HG03520 (cell line): ENCODE measurements at regions not wholly inside any gene's neighbourhood (a gene's known extent, or its start where the extent isn't known, plus 50 kb on each side); places are given as distances from the start of the nearest gene placed in this dataset.
"Not testable (repeated sequence)": the region's sequence is repeated elsewhere in the genome, so short reads cannot be mapped to it uniquely, and the experiment has no call there.

Source experiments
- ATAC-seq: cut with Tn5 transposase; IDR thresholded peaks from one replicate; pipeline ENCODE4 v1.9.1; 2021; ENCODE audit warnings: mild to moderate bottlenecking, moderate library complexity; ENCODE audit not compliant: unreplicated experiment

DNA sequence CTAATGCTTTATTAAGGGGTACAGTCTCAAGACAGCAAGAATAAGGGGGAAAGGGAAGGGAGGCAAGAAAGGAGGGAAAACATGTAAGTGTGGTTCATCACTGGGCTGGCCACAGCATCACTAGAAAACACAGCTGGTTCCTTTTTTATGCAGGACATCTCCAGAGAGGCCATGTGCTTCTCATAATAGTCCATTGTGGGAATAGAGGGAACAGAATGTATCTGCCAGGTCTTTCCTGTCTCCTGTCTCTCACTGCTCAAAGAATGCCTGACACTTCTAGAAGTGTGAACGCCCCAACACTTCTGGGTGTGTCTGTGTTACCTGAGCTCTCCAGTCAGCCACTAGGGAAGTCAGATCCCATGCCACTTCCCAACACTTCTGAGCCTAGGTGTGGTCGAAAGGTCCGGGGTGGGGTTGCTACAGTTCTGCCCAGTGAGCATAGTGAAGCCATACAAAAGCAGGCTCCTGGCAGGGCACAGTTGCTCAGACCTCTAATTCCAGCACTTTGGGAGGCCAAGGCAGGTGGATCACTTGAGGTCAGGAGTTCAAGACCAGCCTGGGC lies 255.6 kb upstream of the SLC30A5 start:
- no peak for ATAC-seq

DNA sequence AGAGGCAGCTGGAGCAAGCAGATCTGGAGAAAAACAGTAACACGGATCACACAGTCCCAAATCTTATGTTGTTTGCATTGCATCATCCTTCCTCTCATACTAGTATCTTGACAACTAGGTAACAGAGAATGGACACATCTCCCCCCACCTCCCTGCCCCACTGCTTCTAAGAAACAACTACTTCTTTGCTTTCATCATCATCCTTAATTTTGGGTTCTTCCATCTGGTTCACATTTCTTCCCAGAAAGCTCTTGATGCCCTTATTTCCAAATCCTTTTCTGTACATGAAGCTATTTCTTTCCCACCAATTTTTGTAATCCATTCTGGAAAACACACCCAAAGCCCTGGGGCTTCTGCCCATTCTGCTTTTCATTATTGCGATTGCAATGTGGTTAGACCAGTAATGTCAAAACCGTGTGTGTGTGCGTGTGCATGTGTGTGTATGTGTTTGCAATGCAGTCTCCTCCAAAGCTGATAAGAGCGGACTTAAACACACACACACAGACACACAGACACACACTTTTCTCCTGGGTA lies 254.7 kb upstream of the SLC30A5 start:
- ATAC-seq, result no peak

DNA sequence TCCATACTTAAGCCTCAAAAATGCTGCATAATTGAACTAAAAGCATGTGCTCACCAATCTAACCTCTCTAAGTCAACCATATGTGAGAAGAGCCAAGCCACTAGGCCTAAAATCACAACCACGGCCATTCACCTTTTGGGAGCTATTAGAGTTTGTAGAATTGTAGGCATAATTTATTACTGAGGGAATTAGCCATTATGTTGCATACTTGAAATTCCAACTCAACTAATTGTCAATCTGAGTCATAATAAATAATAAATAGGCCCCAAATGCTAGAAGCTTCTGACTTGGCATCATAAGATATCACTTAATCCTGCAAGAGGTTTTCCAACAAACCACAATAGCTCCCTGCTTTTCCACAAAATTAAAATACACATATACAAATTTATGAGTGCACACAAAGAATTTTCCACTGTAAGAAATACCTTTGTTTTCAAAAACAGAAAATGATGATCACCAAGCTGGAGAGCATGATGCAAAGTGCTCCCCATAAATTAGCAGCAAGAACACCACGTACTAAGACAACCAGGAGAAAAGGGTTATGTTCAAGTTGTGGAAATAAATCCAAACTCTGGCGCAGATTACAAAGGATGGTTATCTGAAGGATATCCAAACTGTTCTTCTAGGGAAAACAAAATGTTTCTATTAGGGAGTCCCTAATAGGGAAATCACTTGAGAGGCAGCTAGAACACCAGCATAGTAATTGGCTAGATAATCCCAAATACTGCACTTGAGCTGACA lies 250.0 kb upstream of the SLC30A5 start:
- no peak for ATAC-seq

DNA sequence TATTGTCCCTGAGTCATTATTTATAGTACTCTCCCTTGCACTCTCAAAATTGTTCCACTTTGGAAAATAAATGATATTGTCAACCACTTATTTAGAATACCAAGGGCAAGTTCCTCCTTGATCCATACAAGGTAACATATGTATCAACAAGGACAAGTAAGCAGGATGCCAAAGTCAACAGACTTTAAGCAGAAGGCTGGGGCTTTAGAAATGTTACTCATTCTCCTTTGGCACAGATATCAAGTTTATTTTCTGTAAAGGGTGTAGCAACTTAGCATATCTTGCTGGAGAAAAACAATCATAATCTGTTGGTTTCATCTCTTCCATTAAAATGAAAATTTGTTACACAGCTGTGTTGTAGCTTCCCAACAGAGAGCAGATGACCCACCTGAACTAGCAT lies 248.7 kb upstream of the SLC30A5 start:
- no peak for ATAC-seq

DNA sequence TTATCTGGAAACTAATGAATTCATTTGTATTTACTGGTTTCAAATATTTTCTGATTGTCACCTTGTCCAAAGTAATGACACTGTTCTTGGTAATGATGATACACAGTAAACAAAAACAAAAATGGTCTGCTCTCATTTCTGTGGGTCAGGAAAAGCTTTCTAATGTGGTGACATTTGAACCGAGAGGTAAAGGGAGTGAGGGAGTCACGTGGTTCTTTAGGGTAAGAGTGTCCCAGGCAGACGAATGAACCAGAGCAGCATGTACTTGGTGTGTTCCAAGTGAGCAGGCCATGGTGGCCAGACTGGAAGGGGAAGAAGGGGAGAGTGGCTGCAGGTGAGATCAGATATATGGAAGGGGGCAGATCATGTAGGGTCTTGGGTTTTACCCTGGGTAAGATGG lies 247.0 kb upstream of the SLC30A5 start:
- ATAC-seq, result no peak

DNA sequence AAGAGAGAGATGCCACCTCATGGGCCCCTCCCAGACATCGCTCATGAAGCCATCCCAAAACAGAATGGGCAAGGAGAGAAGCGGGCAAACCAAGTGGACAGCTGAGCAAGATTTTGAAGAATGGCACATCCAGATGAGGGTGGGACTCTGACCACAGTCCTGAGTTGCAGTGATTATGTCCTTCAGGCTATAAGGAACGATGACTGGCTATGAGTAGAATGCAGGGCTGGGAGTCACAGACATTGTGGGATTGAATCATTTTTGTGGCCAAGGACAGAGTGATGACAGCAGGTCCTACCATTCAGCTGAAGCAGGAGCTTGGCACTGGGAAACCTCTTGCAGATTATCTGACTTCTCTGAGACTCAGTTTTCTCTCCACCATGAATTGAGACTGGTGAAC lies 245.7 kb upstream of the SLC30A5 start:
- ATAC-seq, result no peak

DNA sequence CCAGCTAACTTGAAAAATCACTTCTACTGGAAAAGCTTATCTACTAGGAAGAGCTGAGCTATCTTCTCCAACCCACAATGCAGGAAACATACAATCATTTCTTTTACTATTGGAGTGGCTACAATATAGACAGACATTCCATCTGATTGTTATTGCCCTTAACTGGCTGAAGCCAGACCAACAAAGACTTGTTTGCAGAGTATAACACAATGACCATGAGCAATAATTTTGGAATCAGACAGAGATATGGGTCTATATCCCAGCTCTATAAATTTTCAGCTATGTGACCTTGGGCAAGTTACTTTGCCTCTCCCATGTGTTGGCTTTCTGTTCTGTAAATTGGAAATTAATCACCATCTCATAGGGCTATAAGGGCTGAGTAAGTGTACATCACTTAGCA lies 244.7 kb upstream of the SLC30A5 start:
- no peak for ATAC-seq

DNA sequence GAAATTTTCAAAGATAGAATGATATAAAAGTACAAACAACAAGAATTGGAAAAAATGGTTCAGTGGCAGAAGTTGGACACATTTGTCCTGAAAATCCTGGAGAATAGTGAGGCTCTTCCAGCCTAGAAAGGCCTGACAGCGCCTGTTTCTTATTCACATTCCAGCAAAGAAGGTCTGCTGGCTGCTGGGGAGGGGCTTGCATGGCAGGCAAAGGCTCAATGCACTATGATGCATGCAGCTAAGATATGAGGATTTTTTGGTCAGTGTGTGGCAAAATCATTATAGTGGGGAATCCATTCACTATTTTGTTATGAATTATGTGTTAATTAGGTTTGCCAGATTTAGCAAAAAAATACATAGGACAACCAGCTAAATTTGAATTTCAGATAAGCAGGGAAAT lies 243.9 kb upstream of the SLC30A5 start:
- no peak for ATAC-seq

DNA sequence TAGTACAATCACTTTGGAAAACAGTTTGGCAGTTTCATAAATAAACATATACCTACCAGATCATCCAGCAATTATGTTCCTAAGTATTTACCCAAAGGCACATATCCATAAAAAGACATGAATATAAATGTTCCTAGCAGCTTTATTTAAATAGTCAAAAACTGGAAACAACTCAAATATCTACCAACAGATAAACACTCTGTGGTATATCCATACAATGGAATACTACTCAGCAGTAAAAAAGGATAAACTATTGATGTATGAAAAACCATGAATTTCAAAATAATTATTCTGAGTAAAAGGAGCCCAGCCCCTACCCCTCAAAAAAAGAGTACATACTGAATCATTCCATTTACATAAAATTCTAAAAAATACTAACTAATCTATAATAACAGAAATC lies 232.7 kb upstream of the SLC30A5 start:
- ATAC-seq, result no peak

DNA sequence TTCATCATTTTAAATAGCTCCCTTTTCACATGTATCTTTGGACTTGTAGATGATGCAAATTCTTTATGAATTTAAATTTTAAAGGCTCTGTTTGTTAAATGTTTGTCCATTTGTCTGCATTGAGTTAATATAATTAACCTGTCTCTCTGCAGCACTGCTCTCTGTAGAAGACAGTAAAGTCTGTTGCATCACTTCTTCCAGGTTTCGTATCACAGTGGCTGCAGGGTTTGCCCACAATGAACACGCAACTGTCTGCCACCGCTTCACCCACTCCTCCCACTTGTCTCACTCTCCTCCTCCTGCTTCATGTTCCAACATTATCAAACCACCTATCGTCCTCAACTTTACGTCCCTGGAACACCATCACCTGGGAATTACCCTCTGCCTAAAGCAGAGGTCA lies 231.3 kb upstream of the SLC30A5 start:
- no peak for ATAC-seq

DNA sequence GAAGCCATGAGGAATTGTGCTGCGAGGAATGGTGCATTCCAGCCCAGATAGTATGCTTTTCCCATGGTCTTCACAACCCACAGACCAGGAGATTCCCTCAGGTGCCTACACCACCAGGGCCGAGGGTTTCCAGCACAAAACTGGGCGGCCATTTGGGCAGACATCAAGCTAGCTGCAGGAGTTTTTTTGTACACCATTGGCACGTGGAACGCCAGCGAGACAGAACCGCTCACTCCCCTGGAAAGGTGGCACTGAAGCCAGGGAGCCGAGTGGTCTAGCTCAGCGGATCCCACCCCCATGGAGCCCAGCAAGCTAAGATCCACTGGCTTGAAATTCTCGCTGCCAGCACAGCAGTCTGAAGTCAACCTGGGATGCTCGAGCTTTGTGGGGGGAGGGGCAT lies 228.6 kb upstream of the SLC30A5 start:
- not testable (repeated sequence) for ATAC-seq

DNA sequence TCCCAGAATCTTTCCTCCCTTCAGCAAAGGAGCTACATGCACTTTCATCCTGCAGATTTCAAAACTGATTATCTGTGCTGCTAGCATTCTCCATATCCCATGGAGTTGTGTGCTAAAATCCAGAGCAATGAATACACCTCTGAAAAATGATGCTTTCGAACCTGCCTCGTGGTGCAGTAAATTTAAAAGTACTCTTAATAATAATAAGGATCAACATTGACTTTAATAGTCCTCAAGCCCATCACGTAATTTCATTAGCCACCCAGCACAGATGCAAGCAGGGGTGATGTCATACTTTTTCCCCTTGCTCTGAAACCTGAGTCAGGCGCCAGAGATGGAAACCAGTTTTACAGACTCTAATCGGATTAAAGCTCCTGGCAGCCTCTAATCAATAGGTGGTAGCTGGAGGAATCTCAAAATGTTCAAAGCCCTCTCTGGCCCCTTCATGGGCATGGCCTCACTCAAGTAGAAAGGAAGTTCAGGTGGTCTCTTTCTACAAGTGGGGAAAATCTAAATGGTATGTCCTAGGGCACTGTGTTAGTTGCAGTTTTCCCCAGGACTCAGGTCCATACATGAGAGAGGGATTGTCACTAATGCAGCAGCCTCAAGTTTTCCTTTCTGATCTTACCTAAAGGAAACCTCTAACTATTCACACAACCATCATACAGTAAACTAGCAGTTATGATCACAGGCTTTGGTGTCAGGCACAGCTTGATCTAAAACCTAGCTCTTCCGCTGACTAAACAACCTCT lies 221.6 kb upstream of the SLC30A5 start:
- no peak for ATAC-seq

DNA sequence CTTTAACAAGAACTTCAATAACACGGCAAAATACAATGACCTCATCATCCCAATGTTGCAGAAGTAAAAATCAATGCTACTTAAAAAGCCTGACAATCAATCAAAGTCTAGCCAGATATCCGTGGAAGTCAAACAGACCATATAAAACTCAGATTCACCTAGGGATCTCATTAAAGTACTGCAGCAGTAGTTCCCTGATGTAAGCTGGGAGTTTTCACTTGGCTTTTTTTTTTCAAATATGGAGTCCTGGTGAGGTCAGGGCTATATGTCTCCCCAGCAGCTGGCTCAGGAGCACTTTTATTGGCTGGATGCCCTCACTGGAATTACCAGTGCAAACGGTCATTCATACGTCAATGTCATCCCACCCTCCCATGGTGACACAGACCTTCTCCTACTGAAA lies 220.6 kb upstream of the SLC30A5 start:
- no peak for ATAC-seq

DNA sequence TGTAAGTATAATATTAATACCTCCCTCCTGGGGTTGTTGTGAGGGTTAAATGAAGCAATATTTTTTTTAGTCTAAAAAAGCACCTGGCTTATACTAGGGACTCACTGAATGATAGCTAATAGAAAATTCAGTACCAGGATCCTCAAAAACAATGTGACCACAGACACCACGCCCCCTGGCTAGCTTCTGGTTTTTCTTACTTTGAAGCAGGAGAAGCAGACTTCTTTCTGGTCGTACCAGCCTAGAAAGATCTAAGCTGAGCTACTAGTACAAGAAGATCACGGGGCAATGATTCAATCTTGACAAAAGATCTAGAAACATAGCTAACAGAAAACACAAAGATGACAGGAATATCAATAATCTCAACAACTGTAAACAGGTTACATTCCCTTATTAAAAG lies 218.5 kb upstream of the SLC30A5 start:
- no peak for ATAC-seq

DNA sequence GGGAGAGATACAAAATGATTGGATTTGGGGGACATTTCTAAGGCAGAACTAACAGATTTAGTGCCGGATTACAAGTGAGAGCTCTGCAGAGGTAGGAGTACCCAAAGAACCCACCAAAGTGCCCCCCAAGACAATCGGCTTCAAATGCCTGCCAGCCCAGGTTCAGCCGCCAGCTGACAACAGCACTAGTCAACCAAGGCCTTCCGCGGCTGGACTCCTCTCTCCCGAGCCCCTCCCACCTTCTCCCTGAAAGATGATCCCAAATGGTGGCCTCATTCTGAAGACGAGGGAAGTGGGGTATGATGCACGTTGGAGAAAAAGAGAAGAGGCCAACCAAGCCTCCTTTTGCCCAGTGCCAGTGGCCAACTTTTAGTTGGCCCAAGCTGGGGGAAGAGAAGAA lies 210.4 kb upstream of the SLC30A5 start:
- ATAC-seq, result no peak

DNA sequence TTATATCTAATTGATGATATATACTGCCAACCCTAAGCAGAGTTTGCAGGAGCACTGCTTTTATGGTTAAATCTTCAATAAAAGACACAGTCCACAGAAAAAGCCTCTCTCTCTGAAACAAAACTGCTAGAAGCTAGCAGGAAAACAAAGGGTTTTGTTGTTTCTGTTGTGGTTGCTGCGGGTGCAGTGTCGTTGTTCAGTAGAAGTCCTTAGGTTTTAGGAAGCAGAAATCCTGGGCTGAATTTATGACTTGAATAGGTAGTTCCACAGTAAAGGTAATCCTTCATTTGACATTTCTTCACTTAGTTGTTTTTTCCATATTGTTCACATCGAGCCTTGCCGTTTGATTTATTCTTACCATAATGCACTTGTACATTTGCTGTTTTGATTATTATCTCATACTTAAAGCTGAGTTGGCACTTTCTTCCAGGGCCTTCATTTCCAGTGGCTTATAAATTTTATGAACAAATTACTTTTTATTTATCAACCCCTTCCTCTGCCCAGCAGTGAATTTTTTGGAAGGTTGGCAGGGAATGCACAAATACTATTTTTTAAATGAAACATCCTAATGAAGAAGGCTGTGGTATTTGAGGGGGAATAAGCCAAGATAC lies 209.6 kb upstream of the SLC30A5 start:
- ATAC-seq, result no peak

DNA sequence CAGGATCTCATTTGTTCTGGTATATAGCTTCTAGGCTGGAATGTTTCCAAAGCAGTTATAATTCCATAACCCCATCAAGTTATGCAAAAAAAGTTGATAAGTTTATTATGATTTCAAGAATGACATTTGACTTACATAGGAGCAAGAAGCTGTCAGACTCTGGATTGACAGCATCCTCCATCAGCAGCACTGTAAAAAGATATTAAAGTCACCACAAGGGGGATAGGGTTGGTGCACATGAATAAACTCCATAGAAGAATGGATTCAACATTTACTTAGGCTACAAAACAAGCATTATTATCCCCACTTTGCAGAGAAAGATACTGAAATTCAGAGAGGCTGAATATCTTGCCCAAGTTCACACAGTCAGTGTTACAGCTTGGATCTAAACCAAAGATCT lies 208.9 kb upstream of the SLC30A5 start:
- no peak for ATAC-seq

DNA sequence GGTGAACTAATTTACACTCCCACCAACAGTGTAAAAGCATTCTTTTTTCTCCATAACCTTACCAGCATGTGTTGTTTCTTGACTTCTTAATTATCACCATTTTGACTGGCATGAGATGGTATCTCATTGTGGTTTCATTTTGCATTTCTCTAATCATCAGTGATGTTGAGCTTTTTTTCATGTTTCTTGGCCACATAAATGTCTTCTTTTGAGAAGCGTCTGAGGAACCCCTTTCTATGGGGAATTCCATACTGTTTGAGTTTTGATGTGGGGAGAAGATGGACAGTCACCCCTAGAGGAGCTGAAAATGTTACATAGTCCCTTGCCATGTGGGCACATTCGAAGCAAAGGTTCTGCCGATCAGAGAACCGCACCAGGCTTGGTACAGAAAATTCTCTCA lies 207.0 kb upstream of the SLC30A5 start:
- no peak for ATAC-seq

DNA sequence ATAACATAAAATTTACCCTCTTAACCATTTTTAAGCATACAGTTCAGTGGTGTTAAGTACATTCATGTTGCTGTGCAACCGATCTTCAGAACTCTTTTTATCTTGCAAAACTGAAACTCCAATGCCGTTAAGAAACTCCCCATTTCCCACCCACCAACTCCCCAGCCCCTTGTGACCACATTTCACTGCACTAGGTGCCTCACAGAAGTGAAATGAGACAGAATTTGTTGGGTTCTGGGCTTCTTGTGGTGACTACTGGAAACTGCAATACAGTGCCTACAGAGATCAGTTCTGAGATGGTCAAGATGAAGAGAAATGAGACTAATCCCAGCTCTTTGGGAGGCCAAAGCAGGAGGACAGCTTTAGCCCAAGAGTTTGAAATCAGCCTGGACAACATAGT lies 202.1 kb upstream of the SLC30A5 start:
- peak; percentile 93 for ATAC-seq

DNA sequence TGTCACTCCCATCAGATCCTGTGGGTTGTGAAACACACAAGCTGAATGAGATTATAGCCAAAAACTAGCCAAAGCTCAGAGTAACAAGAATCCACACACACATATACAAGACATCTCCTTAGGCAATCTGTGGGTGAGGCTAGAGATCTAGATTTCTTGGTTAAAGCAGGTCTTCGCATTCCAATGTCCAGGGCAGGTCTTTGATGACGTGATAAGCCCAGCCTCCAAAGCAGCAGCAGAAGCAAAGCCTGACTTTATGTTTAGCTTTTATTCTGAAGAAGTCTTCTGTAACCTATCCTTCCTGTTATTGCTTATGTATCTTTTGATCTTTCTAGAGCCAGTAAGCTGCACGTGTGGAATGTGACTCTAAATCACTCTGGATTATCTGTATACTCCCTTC lies 199.1 kb upstream of the SLC30A5 start:
- ATAC-seq, result no peak

DNA sequence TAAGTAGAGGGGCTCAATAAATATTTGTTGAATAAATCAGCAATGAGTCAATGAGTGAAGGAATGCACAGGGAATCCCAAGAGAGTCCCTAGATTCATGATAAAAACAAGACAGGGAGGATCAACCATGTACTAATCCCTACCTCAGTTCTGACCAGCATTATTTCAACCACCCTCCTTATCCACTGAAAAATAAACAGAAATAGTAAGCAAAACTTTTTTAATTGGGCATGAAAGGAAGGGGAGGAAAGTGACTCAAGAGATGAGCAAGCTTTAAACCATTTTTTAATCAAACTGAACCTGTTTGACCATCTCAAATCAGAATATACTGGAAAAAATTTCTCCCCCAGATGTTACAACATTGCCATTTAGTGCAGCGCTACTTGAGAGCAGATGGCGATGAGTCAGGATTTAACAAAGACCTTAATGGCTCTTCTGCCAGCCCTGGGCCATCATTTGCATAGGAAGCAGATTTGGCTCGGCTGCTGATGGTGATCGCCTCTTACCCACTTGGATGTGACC lies 194.8 kb upstream of the SLC30A5 start:
- no peak for ATAC-seq
